HG02870 (cell line): ENCODE measurements at regions not wholly inside any gene's neighbourhood (a gene's known extent, or its start where the extent isn't known, plus 50 kb on each side); places are given as distances from the start of the nearest gene placed in this dataset.

Experiments used
- ATAC-seq: cut with Tn5 transposase; IDR thresholded peaks from one replicate; pipeline ENCODE4 v1.9.1; 2021; ENCODE audit warnings: mild to moderate bottlenecking, moderate library complexity; ENCODE audit not compliant: unreplicated experiment

DNA sequence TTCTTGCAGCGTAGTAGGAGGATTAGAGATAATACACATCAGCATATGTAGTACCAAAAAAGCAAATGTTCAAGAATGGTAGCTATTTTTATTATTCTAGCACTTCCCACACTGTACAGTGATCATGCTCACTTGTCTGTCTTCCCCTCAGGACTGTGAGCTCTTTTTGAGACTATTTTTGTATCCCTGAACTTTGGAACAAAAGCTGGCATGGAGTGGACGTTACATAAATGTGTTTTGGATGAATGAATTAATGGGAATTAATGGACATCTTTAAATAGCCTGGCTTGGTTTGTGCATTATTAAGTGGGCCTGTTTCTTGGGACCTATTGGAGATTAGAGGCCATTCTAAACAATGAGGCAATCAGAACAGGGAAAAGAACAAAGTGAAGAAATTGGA lies 243.7 kb downstream of the CD83 start:
- ATAC-seq: no peak

DNA sequence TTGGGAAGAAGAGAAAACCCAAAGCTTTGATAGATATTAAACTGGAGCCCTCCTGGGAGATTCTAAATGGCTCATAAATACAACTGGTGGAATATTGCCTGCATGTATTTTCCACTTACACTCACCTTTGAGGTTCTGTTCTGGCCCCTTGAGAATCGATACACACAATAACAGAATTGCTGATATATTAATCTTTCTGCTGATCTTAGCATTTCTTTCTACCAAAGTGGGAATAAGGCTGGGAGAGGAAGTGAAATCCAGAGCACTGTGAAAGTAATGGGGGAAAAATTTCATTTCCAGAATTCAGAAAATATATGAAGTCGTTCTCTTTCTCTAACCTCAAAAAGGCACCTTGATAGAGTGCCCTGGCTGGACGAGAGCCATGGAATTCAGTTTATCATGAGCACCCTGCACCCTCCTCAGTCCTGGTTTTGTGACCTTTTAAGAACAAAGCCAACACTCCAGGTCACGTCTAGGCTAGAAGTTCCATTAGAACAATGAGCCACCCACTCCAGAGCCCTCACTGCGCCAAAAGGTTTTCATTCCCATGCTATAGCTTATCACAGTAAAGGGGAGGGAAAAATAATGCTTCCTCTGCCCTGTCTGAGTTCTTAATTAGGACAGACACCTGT lies 244.5 kb downstream of the CD83 start:
- no peak for ATAC-seq

DNA sequence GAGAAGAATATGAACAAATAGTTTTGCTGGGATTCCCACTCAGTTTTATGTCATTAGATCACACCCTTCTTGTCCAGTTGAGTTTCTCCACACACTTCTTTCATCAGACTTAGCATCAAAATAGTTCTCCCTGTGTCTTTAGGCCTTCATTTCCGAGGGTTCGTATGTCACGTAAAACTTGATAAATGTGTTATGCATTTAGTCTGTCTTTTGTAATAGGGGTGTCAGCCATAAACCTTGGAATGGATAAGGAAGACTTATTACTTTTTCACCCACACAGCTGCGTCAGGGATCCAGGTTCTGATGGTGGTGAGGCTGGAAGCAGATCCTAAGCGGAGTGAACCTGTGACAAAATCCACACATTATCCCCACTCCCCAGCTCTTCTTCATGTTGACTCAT lies 246.8 kb downstream of the CD83 start:
- no peak for ATAC-seq

DNA sequence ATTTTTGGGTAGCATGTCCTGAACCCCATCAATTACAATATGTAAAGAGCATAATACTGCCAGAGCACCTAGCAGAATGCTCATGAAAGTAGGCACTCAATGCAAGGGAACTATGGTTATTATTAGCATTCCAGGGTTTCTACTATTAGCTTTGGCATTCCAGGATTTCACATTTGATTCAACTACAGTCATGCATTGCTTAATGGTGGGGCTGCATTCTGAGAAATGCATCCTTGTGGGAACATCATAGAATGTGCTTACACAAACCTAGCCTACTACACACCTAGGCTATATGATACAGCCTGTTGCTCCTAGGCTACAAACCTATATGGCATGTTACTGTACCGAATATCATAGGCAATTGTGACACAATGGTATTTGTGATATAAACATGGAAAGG lies 247.8 kb downstream of the CD83 start:
- ATAC-seq: no peak

DNA sequence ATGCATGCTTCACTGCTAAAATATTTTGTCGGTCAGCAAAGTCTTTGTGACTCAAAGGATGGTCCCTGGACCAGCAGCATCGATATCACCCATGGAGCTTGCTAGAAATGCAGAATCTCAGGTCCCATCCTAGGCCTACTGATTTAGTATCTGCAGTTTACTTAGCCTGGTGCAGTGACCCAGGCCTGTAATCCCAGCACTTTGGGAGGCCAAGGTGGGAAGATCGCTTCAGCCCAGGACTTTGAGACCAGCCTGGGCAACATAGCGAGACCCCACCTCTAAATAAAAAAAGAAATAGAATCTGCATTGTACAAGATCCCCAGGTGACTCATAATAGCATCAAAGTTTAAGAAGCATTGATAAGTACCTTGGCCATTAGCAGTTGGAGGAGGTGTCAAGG lies 248.7 kb downstream of the CD83 start:
- no peak for ATAC-seq

DNA sequence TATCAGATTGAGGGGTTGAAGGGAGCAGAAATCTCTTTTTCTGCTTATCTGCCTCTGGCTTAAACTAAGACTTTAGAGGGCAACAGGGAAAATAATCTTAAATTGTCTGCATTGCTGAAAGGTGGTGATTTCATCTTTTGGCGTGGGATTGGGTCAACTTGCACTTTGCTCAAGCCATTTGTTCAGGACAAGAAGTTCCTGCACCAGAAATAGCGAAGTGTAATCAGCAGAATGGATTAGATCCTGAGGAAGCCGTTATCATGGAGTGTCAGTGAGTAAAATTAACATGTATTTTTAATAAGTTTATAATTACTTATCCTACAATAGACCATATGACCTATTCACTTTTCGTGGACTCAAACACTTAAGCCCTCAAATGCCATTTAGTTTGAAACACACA lies 249.3 kb downstream of the CD83 start:
- ATAC-seq: no peak

DNA sequence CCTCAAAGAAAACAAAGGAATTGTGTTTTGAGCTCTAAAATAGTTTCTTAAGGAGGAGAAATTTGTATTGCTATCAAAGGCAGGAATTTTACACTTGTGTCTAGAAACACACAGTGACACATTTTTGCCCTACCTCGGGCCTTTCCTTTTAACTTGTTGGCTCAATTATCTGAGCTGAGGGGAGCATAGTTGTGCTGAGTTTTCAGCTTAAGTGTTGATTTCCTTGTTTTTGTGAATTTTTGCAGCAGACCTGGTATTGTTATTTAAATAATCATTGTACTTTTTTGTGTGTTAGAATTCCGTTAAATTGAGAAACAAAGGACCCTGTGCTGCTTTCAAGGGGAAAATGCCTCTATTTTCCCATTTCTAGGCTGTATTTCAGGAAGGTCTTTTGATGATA lies 249.7 kb downstream of the CD83 start:
- ATAC-seq: no peak

DNA sequence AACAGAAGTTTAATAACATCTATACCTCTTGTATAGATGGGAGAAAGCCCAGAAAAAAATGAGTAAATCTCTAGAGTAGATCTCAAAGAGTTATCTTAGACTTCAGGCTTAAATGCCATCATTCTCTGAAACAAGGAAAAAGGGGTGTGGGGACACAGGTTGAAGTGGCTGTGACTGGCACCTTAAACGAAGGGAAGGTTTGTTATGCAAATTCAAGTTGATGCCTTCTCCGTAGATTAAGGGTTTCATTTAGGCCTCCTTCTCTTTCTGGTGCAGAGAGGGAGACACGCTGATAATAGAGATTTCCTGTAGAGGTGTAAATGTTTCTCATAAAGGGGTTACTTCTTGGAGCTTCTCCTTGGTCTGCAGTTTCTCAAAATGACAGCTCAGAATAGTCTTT lies 252.1 kb downstream of the CD83 start:
- ATAC-seq: no peak

DNA sequence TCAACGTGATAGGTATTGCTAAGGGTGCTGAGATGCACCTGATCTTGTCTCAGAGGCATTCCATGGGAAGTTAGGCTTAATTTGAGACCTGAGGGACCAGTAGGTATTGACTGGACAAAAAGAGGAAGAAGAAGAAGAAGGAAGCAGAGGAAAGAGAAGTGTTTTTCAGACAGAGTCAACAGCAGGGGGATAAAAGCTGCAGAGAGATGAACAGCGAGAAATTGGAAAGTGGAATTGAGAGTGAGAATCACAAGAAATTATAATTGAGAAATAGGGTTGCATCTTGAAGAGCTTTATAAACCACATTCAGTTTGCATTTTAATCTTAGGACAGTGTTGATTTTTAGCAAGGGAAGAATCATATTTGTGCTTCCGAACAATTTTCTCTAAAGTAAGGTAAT lies 254.0 kb downstream of the CD83 start:
- no peak for ATAC-seq

DNA sequence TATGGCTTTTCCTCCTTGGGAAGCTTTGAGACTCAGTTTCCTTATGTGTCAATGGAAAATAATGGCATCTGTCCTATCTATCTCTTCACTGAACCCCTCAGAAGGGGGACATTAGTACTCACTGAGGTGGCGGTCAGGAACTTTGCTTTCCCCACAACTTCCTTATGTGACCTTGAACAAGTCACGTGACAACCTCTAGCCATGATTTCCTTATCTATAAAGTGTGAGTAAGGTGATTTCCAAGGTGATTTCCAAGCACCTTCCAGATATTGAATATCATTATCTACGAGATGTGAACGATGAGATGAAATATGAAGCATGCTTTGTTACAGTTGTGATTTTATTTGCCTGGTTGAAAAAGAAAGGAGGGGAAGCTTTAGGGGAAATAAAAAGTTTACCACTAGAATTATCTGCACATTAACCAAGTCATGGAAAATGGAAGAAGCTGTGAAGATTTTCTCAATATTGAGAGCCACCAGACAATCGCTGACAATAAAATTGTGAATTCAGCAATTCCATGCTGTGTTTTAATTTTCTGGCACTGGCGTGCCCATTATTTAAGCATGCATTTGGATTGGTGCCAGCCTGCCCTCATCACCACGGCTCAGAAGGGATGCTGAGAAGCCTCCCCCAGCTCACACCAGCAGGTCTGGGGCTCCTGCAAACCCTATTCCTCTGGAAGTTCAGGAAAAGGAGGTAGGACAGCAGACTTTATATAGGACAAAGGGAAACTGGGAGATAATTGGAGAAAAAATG lies 255.3 kb downstream of the CD83 start:
- no peak for ATAC-seq

DNA sequence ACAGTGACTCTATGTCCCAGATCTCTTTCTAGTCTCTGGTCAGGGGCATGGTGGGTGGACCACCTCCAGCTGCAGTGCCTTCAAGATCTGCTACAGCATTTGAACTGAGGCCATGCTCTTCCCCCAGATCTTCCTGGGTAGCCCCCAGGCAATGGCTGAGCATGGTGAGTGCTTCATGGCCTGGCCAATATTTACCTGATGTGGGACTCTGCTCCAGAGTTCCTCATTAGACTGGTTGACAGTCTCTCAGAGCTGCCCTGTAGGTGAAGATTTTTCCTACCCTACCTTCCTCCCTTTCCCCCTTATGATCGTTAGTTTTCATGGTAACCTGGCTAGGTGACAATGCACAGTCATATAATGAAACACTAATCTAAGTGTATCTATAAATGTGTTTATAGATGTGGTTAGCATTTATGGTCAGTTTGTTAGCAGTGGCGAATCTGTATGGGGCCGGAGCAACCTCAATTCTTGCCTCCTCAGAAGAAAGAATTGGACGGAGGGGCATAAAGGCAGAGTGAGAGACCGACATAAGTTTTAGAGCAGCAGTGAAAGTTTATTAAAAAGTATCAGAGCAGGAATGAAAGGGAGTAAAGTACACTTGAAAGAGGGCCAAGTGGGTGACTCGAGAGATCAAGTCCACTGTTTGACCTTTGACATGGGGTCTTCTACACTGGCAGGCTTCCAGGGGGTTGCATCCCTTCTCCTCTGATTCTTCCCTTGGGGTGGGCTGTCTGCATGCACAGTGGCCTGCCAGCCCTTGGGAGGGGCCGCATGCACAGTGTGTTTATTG lies 256.3 kb downstream of the CD83 start:
- no peak for ATAC-seq

DNA sequence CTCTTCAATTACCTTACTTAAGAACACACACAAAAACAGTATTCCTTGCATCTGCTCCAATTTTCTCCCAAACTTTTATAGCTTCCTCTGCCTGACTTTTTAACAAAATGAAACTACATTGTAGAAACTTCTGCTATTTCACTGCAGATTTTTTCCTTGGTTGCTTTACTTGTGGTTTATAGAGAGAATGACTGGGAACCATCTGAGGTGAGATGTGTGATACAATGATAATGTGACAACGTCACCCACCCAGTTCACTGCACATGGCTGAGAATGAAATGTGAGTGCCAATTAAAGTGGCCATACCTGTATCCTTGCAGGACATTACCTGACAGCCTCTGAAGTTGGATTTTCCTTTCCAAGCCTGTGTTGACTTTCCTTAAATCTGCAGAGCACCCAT lies 258.4 kb downstream of the CD83 start:
- no peak for ATAC-seq

DNA sequence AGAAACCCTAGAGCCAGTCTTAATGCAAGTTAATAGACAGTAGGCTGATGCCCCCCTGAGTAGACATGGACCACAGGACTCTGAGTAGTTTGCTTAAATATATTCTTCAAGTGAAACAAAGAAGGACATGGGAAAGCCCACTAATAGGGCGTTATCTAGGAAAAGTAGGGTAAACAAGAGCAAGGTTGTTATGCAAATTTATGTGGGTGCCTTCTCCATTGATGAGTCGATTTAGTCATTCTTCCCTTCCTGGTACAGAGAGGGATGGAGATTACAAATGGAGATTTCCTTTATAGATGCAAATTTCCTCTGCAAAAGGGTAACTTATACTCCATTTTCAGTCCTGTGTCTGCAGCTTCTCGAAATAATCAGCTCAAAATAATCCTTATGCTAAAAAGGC lies 262.0 kb downstream of the CD83 start:
- ATAC-seq: no peak

DNA sequence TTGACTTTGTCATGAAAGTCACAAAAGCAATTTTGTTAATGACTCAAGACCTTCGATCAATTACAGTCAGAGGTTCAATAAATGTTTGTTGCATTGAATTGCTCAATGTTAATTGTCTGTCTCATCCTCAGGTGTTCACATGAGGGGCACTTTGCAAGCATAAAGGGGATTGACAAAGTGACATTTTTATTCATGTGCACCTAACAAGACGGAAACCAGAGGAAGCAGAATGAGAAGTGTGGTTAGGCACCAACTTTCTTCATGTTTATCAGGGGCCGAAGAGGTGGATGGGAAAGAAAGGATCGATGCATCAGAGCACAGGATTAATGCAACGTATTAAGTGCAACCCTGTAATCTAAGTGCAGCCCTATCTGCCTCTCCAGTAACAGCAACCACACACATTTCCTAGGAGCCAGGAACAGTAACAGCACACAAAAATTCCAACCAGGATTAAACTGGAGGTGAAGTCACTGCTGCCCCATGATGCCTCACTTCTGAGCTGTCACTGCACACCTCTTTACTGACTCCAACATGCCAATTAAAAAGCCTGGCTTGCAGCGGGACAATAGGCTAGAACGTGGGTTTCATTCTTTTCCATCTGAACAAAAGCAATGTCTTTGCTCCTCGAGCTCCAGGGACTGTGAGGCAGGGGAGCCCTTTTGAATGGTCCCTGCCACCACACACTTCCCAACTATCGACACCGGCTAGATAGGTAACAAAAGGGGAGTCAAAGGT lies 262.7 kb downstream of the CD83 start:
- no peak for ATAC-seq

DNA sequence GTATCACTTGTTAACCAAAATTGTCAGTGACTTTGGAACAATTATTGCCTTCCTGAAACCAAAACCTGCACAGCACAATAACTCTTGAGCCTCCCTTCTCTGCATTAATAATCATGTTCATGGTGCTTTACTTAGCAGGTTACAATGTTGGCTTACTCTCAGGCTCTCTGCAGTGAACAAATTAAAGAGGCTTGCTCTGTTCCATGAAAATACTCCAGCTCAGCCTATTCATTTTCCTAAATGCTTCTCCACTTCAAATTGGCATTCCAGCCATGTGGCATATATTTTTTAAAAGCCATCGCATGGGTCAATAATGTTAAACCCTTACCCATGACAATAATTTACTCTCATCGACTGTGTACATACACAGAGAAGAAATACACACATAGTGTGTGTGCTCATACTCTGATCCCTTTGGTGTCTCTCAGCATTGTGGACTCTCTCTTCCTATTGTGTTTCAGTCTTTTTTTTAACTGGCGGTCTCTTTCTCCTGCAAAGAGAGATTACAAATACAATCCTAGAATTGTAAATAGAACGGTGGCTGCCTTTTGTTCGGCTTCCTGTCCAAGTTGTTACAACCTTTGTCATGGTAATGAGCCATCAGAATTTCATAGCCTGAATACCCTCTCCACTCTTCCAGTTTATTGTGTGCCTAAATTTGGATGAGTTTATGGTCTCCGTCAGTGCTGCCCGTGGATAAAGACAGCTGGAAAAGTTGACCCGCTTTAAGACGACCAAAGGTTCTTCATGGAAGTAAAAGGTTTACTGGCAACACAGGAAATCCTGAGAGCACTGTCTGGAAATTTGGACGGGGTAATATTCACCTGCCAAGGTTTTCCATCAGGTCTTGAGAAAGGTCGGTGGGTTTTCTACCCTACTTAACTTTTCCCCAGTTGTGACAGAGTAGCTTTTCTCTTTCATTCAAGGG lies 263.6 kb downstream of the CD83 start:
- no peak for ATAC-seq

DNA sequence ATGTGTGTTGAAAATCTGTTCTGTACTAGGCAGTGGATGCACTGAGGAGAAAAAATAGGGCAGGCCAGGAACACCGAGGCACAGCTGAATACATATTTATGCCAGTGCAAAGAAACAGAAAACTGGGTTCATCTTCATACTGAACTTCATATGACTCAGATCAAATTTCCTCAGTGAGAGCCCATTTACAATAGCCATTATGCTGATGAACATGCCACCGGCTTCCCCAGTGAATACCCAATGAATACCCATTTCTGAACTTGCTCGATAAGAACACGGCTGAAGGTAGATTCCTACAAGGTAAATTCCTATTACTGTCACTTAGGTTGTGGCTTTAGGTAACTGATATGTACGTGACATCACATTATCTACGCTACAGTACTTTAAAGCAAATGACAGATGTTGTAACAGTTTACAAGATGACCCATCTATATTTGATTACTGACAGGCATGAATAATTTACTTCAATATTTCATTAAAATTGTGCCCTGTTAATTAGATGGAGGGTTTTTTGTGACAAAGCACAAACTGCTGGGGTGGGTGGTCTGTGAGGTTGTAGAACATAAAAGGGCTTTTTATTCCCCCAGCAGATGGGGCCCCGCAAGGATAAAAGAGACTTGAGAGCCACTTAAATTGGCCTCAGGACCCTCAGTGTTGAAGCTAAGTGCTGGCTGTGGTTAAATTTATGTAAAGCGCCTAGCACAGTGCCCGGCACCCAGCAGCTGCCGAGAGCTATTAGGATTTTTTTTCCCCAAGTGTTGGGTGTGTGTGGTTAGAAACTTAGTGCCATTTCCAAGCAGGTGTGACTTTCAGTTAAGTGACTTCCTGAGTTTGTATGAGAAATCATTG lies 264.5 kb downstream of the CD83 start:
- no peak for ATAC-seq

DNA sequence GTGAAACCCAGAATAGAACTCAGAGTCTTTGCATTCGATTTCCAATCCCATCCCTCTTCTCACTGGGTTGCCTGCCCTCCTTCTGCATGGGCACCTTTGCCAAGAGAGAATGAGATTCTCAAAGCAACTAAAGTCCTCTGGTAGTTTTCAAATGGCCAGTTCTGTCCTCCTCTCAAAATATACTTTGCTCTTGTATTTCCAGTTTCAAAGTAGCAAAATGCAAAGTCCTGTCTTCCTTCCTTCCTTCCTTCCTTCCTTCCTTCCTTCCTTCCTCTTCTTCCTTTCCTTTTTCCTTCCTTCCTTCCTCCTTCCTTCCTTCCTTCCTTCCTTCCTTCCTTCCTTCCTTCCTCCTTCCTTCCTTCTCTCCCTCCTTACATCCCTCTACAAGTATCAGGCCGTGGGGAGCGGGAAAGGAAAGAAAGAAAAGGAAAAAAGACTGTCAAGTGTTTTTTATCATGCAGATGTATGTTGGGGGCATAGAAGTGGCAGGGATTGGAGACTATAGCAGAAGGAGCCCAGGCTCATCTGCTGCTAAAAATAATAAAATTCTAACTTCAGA lies 265.2 kb downstream of the CD83 start:
- no peak for ATAC-seq

DNA sequence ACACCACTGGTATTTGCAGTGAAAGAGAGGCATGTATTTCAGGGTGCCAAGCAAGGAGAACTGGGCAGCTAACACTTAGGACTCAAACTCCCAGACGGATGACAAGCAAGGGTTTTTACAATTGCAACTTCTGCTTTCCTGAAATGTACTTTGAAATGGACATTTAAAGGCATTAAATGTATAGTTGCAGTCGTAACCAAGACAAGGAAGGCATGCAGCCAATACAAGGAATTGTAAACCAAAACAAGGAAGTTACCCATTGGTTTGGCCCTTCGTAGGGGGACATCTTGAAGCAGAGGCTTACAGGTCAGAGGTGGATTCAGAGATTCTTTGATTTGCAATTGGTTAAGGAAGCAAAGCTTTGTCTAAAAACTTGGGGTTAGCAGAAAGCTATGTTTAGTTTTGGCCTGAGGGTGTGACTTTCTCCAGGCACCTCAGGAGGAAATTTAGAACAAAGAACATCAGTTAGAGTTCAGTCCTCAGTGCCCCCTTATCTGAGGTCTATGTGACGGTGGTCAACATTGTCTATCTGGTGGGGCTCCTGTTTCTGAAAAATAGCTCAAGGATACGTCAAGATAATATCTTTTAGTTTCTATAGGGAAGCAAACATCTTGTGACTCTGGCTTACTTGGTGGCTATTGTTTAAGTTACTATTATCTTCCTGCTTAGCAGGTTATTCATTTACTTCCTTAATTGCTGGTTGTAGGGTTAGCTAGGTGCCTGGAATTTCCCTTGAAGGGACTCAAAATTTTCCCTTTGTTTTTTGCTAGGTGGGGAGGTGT lies 266.0 kb downstream of the CD83 start:
- ATAC-seq: no peak
